HUES64 (cell line): ENCODE measurements at regions not wholly inside any gene's neighbourhood (a gene's known extent, or its start where the extent isn't known, plus 50 kb on each side); places are given as distances from the start of the nearest gene placed in this dataset.

Experiments
- H3K27ac ChIP-seq: 2 replicates; pipeline ENCODE4 v1.7.0; 2013; ENCODE audit warnings: low read depth, low read length, inconsistent platforms
- H3K27me3 ChIP-seq: 2 replicates; pipeline ENCODE4 v1.6.1; 2013; ENCODE audit warnings: mild to moderate bottlenecking, low read length; ENCODE audit not compliant: insufficient read depth
- H3K36me3 ChIP-seq: 2 replicates; pipeline ENCODE4 v1.6.1; 2013; ENCODE audit warnings: mild to moderate bottlenecking, low read length; ENCODE audit not compliant: insufficient read depth
- H3K4me1 ChIP-seq: 2 replicates; pipeline ENCODE4 v1.6.1; 2013; ENCODE audit warnings: mild to moderate bottlenecking, low read length, moderate library complexity; ENCODE audit not compliant: insufficient read depth
- H3K4me3 ChIP-seq: 2 replicates; pipeline ENCODE4 v1.5.1; 2013; ENCODE audit warnings: mild to moderate bottlenecking, low read length, moderate library complexity
- H3K9ac ChIP-seq: 2 replicates; pipeline ENCODE4 v1.6.1; 2013; ENCODE audit warnings: mild to moderate bottlenecking, low read depth, low read length
- H3K9me3 ChIP-seq: 2 replicates; pipeline ENCODE4 v1.6.1; 2013; ENCODE audit warnings: low read depth, low read length; ENCODE audit not compliant: insufficient read depth
- WGBS: fragments of 150-250, 120-280 bp; methylation state at CpG from one replicate; pipeline ENCODE4 v1.1.7; 2013; ENCODE audit warnings: missing lambda C conversion rate; 5-methylcytosine and 5-hydroxymethylcytosine counted together

DNA sequence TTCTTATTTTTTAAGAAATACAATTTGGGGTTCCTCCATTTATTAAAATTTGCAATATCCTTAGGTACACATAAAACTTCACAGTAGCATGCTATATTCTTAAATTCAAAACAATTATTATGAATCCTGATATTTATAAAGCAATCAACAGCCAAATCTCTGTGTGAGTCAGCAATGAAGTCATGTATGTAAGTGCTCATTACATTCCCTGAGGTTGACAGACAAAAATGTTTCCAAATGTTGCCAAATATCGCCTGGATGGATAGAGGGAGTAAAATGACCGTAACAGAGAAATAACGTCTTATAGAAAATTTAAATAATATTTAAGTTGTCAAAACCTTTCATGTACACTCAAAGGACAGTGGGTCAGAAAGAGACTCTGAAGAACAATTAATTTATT is 220.0 kb downstream of the PCDH18 start:
- H3K27me3 ChIP-seq, result no peaks in the 10 kb centered on the region
- no peaks in the 10 kb centered on the region for H3K9me3 ChIP-seq
- no peak overlapping the region for H3K9ac ChIP-seq
- H3K36me3 ChIP-seq, result no peaks in the 10 kb centered on the region
- H3K4me1 ChIP-seq, result peaks cover 4% of the 10 kb centered on the region; the same call in 1 of the 2 replicates
- no peak overlapping the region for H3K27ac ChIP-seq
- no peak overlapping the region for H3K4me3 ChIP-seq
- WGBS, result 93% methylated on average over 1 of the region's 3 CpGs

DNA sequence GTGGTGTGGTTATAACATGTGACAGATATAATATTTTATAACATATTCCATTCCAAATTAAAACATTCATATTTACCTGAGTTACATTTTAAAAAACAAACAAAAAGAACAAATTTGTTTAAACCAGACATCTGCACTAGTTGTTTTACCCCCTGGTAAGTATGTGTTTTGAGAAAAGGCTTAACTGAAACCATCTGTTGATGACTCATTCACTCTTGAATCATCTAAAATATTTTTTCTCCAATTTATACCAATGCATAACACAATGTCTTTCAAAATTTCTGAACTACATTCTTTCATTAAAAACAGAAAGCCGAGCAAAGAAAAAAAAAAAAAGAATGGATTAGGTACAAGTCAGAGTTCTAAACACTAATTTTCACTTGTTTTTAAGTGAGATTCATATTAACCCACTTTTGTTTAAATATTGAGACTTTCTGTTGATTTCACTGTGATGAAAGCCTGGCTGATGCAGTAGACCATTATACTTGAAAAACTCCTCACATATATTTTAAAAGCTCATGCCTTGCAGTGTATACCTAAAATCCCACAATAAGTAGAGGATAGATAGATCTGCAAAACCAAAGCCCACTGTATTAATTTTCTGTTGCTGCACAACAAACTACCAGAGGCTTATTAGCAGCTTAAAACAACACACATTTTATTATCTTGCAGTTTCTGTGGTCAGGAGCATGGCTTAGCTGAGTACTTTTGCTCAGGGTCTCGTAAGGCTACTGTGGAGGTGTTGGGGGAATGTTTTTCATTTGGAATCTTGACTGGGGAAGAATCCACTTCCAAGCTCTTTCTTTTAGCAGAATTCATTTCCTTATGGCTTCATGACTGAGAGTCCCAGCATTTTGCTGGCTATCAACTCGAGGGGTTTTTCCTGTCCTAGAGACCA is 221.5 kb downstream of the PCDH18 start:
- Histone ChIP-seq H3K4me1 (peaks cover 4% of the 10 kb centered on the region; the same call in 1 of the 2 replicates), H3K9me3 (no peaks in the 10 kb centered on the region), H3K27me3 (no peaks in the 10 kb centered on the region), H3K4me3 (no peak overlapping the region), H3K9ac (no peak overlapping the region), H3K27ac (no peak overlapping the region), H3K36me3 (no peaks in the 10 kb centered on the region)
- 96% methylated on average over 2 of the region's 3 CpGs for WGBS

- no peaks in the 10 kb centered on the region for H3K9me3 ChIP-seq
- no peak overlapping the region for H3K9ac ChIP-seq
- no peak overlapping the region for H3K4me3 ChIP-seq
- peaks cover 4% of the 10 kb centered on the region; the same call in 1 of the 2 replicates for H3K4me1 ChIP-seq
- no peak overlapping the region for H3K27ac ChIP-seq
- H3K27me3 ChIP-seq, result no peaks in the 10 kb centered on the region
- H3K36me3 ChIP-seq, result no peaks in the 10 kb centered on the region
These were observed 222.1 kb downstream of the PCDH18 start for GRCh38 chr4:137310166-137310565.

GRCh38 chr4:137309424-137309823 is 222.9 kb downstream of the PCDH18 start:
- no peaks in the 10 kb centered on the region for H3K36me3 ChIP-seq
- no peak overlapping the region for H3K27ac ChIP-seq
- no peaks in the 10 kb centered on the region for H3K27me3 ChIP-seq
- H3K9me3 ChIP-seq, result no peaks in the 10 kb centered on the region
- H3K4me1 ChIP-seq, result peaks cover 4% of the 10 kb centered on the region; the same call in 1 of the 2 replicates
- H3K9ac ChIP-seq, result no peak overlapping the region
- no peak overlapping the region for H3K4me3 ChIP-seq
- 85% methylated on average over 1 of the region's 1 CpG for whole genome bisulfite sequencing

DNA sequence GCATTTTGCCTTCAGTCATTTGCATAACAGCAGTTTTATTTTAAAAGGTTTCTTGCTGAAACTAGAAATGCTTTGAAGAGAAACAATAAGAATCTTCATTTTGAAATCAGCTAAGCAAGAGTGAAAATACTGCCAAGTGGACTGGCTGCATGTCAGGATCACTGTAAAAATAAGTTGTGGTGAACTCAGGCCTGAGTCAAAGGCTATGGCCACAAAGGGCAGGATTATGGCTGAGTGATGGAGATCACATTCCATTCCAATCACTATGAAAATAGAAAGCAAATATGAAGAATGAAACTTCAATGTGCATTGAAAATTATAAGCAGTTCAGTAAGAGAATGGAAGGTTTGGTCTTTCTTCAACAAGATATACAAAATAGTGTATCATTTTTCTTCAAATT is 224.5 kb downstream of the PCDH18 start:
- Histone ChIP-seq H3K27ac (no peak overlapping the region), H3K36me3 (no peaks in the 10 kb centered on the region), H3K9me3 (no peaks in the 10 kb centered on the region), H3K27me3 (no peaks in the 10 kb centered on the region), H3K4me1 (peaks cover 4% of the 10 kb centered on the region; the same call in 1 of the 2 replicates), H3K9ac (no peak overlapping the region), H3K4me3 (no peak overlapping the region)

GRCh38 chr4:137300776-137301175 is 231.5 kb downstream of the PCDH18 start:
- no peak overlapping the region for H3K27ac ChIP-seq
- no peaks in the 10 kb centered on the region for H3K27me3 ChIP-seq
- no peaks in the 10 kb centered on the region for H3K4me1 ChIP-seq
- H3K9me3 ChIP-seq, result no peaks in the 10 kb centered on the region
- H3K36me3 ChIP-seq, result no peaks in the 10 kb centered on the region
- H3K9ac ChIP-seq, result no peak overlapping the region
- no peak overlapping the region for H3K4me3 ChIP-seq

DNA sequence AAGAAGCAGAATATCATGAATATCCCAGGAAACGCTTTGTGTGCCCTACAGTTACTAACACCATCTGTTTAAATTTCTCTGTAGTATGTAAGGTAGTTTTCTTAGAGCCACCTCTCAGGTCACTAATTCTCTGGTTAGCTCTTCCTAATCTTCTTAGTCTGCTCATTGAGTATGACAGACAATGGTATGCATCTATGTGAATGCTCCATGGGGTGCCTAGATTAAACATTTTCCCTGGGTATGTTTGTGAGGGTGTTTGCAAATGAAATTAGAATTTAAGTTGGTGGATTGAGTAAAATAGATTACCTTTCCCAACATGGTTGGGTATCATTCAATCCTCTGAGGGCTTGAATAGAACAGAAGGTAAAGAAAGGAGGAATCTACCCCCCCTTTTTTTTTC is 233.0 kb downstream of the PCDH18 start:
- Histone ChIP-seq H3K36me3 (no peaks in the 10 kb centered on the region), H3K27ac (no peak overlapping the region), H3K9ac (no peak overlapping the region), H3K4me3 (no peak overlapping the region), H3K27me3 (no peaks in the 10 kb centered on the region), H3K4me1 (no peaks in the 10 kb centered on the region), H3K9me3 (no peaks in the 10 kb centered on the region)
- no CpG with 5 or more reads among the region's 1 CpG for WGBS

- WGBS, result 100% methylated on average over 1 of the region's 1 CpG
- Histone ChIP-seq H3K4me1 (no peaks in the 10 kb centered on the region), H3K27me3 (no peaks in the 10 kb centered on the region), H3K27ac (no peak overlapping the region), H3K9me3 (no peaks in the 10 kb centered on the region), H3K36me3 (no peaks in the 10 kb centered on the region), H3K9ac (no peak overlapping the region), H3K4me3 (no peak overlapping the region)
These were observed 239.0 kb downstream of the PCDH18 start for GRCh38 chr4:137293281-137293680.

- Histone ChIP-seq H3K27ac (no peak overlapping the region), H3K9ac (no peak overlapping the region), H3K36me3 (no peaks in the 10 kb centered on the region), H3K9me3 (no peaks in the 10 kb centered on the region), H3K4me1 (no peaks in the 10 kb centered on the region), H3K4me3 (no peak overlapping the region), H3K27me3 (no peaks in the 10 kb centered on the region)
These were observed 248.6 kb downstream of the PCDH18 start for GRCh38 chr4:137283737-137284136.

DNA sequence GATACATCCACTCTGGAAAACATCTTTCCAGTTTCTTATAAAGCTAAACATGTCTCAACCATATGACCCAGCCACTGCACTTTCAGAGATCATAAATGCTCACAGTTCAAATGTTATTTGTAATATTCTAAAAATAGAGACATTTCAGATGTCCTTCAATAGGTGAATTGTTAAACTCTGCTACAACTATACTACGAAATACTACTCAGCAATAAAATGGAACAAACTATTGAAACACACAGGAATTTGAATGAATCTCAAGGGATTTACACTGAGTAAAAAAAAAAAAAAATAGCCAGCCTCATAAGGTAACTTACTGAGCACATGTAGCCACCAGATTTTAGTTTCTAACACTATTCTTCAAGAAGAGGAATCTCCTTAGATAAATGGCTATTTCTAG is 253.9 kb downstream of the PCDH18 start:
- H3K9ac ChIP-seq, result no peak overlapping the region
- no peaks in the 10 kb centered on the region for H3K9me3 ChIP-seq
- 88% methylated on average over 1 of the region's 1 CpG for WGBS
- H3K36me3 ChIP-seq, result no peaks in the 10 kb centered on the region
- H3K4me1 ChIP-seq, result no peaks in the 10 kb centered on the region
- no peak overlapping the region for H3K27ac ChIP-seq
- no peaks in the 10 kb centered on the region for H3K27me3 ChIP-seq
- H3K4me3 ChIP-seq, result no peak overlapping the region

- no peaks in the 10 kb centered on the region for H3K4me1 ChIP-seq
- H3K9ac ChIP-seq, result no peak overlapping the region
- H3K27me3 ChIP-seq, result no peaks in the 10 kb centered on the region
- H3K27ac ChIP-seq, result no peak overlapping the region
- 100% methylated on average over 1 of the region's 1 CpG for WGBS
- H3K36me3 ChIP-seq, result no peaks in the 10 kb centered on the region
- H3K9me3 ChIP-seq, result no peaks in the 10 kb centered on the region
- H3K4me3 ChIP-seq, result no peak overlapping the region
These were observed 257.9 kb downstream of the PCDH18 start for GRCh38 chr4:137274404-137274803.

DNA sequence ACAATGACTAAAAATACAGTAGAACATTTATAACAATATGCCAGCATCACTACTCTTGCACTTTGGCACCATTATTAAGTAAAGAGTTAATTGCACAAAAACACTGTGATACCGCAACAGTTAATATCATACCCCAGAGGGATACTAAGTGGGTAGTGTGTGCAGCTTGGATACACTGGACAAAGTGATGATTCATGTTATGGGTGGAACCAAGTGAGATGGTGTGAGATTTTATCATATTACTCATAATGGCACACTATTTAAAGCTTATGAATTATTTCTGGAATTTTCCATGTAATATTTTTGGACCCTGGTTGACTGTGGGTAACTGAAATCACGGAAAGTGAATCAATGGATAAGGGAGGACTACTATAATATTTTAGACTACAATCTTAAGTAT is 265.3 kb downstream of the PCDH18 start:
- Histone ChIP-seq H3K9me3 (no peaks in the 10 kb centered on the region), H3K27ac (no peak overlapping the region), H3K4me1 (peaks cover 3% of the 10 kb centered on the region; the same call in 1 of the 2 replicates), H3K36me3 (no peaks in the 10 kb centered on the region), H3K4me3 (no peak overlapping the region), H3K9ac (no peak overlapping the region), H3K27me3 (no peaks in the 10 kb centered on the region)
- WGBS, result no CpG with 5 or more reads among the region's 2 CpGs
